Osteocyte (in vitro differentiated cells): ENCODE measurements at regions not wholly inside any gene's neighbourhood (a gene's known extent, or its start where the extent isn't known, plus 50 kb on each side); places are given as distances from the start of the nearest gene placed in this dataset.

Experiments
- DNase-seq: peaks from one replicate; pipeline ENCODE4 v3.0.0; 2021; ENCODE audit warnings: mixed read lengths; ENCODE audit not compliant: unreplicated experiment; ENCODE audit errors: extremely low spot score
- H3K27ac Mint-ChIP-seq: one replicate; pipeline ENCODE4 v1.8.0; 2021; ENCODE audit warnings: mild to moderate bottlenecking, mixed read lengths; ENCODE audit not compliant: unreplicated experiment
- H3K27me3 Mint-ChIP-seq: one replicate; pipeline ENCODE4 v1.8.0; 2021; ENCODE audit warnings: mixed read lengths; ENCODE audit not compliant: unreplicated experiment
- H3K36me3 Mint-ChIP-seq: one replicate; pipeline ENCODE4 v1.8.0; 2021; ENCODE audit warnings: mixed read lengths; ENCODE audit not compliant: unreplicated experiment
- H3K4me1 Mint-ChIP-seq: one replicate; pipeline ENCODE4 v1.8.0; 2021; ENCODE audit warnings: mixed read lengths; ENCODE audit not compliant: unreplicated experiment
- H3K4me3 Mint-ChIP-seq: one replicate; pipeline ENCODE4 v1.8.0; 2021; ENCODE audit warnings: mild to moderate bottlenecking, moderate library complexity, mixed read lengths; ENCODE audit not compliant: unreplicated experiment
- H3K9me3 Mint-ChIP-seq: one replicate; pipeline ENCODE4 v1.8.0; 2021; ENCODE audit warnings: mixed read lengths; ENCODE audit not compliant: unreplicated experiment
- CTCF ChIP-seq: fragments of 200-600 bp; sonication (generic); IDR thresholded peaks from 2 replicates; pipeline ENCODE4 v1.5.0; 2021; ENCODE audit warnings: antibody characterized with exemption, mild to moderate bottlenecking, moderate library complexity

- TF ChIP-seq CTCF = no peak
- peaks cover 14% of the 10 kb centered on the region for H3K9me3 Mint-ChIP-seq
These were observed 476.3 kb downstream of the EPHA5 start for GRCh38 chr4:65193985-65194384.

GRCh38 chr4:65190780-65191179 is 479.5 kb downstream of the EPHA5 start:
- Mint-ChIP-seq H3K9me3 (peaks cover 14% of the 10 kb centered on the region), H3K27ac (no peak overlapping the region), H3K4me1 (no peaks in the 10 kb centered on the region), H3K4me3 (no peak overlapping the region), H3K27me3 (no peaks in the 10 kb centered on the region), H3K36me3 (peaks cover 2% of the 10 kb centered on the region)
- no peak for TF ChIP-seq CTCF
- no peak for DNase-seq

More at GRCh38 chr4:65193985-65194384, 476.3 kb downstream of the EPHA5 start:
- Mint-ChIP-seq H3K4me1 (no peaks in the 10 kb centered on the region), H3K4me3 (no peak overlapping the region), H3K27me3 (peaks cover 13% of the 10 kb centered on the region), H3K36me3 (peaks cover 2% of the 10 kb centered on the region), H3K27ac (no peak overlapping the region)
- no peak for DNase-seq

- no peaks in the 10 kb centered on the region for H3K36me3 Mint-ChIP-seq
- no peak overlapping the region for H3K27ac Mint-ChIP-seq
- H3K4me1 Mint-ChIP-seq = no peaks in the 10 kb centered on the region
- DNase-seq = no peak
- H3K4me3 Mint-ChIP-seq = no peak overlapping the region
- no peak for TF ChIP-seq CTCF
- H3K27me3 Mint-ChIP-seq = peaks cover 2% of the 10 kb centered on the region
- no peaks in the 10 kb centered on the region for H3K9me3 Mint-ChIP-seq
These were observed 494.7 kb downstream of the EPHA5 start for GRCh38 chr4:65175585-65175984.

GRCh38 chr4:65170768-65171514 is 499.3 kb downstream of the EPHA5 start:
- Mint-ChIP-seq H3K9me3 (no peaks in the 10 kb centered on the region), H3K27me3 (peaks cover 2% of the 10 kb centered on the region), H3K36me3 (no peaks in the 10 kb centered on the region), H3K4me1 (no peaks in the 10 kb centered on the region), H3K4me3 (no peak overlapping the region), H3K27ac (no peak overlapping the region)
- DNase-seq = no peak
- TF ChIP-seq CTCF = no peak

- DNase-seq = no peak
- Mint-ChIP-seq H3K9me3 (no peaks in the 10 kb centered on the region), H3K36me3 (no peaks in the 10 kb centered on the region), H3K4me3 (no peak overlapping the region), H3K27ac (no peak overlapping the region), H3K27me3 (peaks cover 5% of the 10 kb centered on the region), H3K4me1 (no peaks in the 10 kb centered on the region)
- TF ChIP-seq CTCF = no peak
These were observed 502.6 kb downstream of the EPHA5 start for GRCh38 chr4:65167719-65168118.
